PC-9 (cell line): ENCODE measurements at regions not wholly inside any gene's neighbourhood (a gene's known extent, or its start where the extent isn't known, plus 50 kb on each side); places are given as distances from the start of the nearest gene placed in this dataset.
"Not testable (repeated sequence)": the region's sequence is repeated elsewhere in the genome, so short reads cannot be mapped to it uniquely, and the experiment has no call there.

ENCODE experiments used
- BruUV-seq: library from RNA; stranded (reverse); fragments of 400-500 nt; replicated peaks from 2 replicates; lab custom pipeline; 2021; lab: Mats Ljungman, UMichigan
- CTCF ChIA-PET: fragments of 300-600 bp; sonication (Branson Sonifier 250); formaldehyde crosslinking; loops from one replicate; lab custom pipeline; 2022; ENCODE audit warnings: antibody characterized with exemption; lab: Charles Lee
- POLR2A ChIA-PET: fragments of 300-600 bp; sonication (Branson Sonifier 250); formaldehyde crosslinking; loops from one replicate; lab custom pipeline; 2022; ENCODE audit warnings: antibody characterized with exemption; ENCODE audit not compliant: unreplicated experiment; lab: Charles Lee
- DNase-seq, 2 experiments: peaks; one replicate each; pipeline versions ENCODE4 v3.0.0 to v3.0.0-alpha.2; 2015 to 2022; ENCODE audit warnings: mixed read lengths in 1 of 2
- H2AFZ ChIP-seq: fragments of 200-600 bp; sonication (generic); 2 replicates; pipeline ENCODE4 v1.8.1; 2017; ENCODE audit warnings: antibody characterized with exemption
- H3F3A ChIP-seq: fragments of 200-600 bp; sonication (generic); 2 replicates; pipeline ENCODE4 v1.8.1; 2017; ENCODE audit warnings: antibody characterized with exemption, mild to moderate bottlenecking, low read depth; ENCODE audit not compliant: insufficient read depth
- H3K27ac ChIP-seq: fragments of 200-600 bp; sonication (generic); 2 replicates; pipeline ENCODE4 v1.6.1; 2016; ENCODE audit warnings: mixed run types
- H3K27me3 ChIP-seq: fragments of 200-600 bp; sonication (generic); 2 replicates; pipeline ENCODE4 v1.6.1; 2016; ENCODE audit warnings: low read depth, mixed run types; ENCODE audit not compliant: insufficient read depth
- H3K36me3 ChIP-seq: fragments of 200-600 bp; sonication (generic); 2 replicates; pipeline ENCODE4 v1.6.1; 2016; ENCODE audit warnings: low read depth, mixed run types
- H3K4me1 ChIP-seq: fragments of 200-600 bp; sonication (generic); replicated peaks from 2 replicates; pipeline ENCODE4 v1.6.1; 2016; ENCODE audit warnings: mixed run types; ENCODE audit not compliant: insufficient read depth
- H3K4me2 ChIP-seq: fragments of 200-600 bp; sonication (generic); 2 replicates; pipeline ENCODE4 v1.6.1; 2017; ENCODE audit warnings: mixed run types
- H3K4me3 ChIP-seq: fragments of 200-600 bp; sonication (generic); 2 replicates; pipeline ENCODE4 v1.6.1; 2016; ENCODE audit warnings: mixed run types
- H3K79me2 ChIP-seq: fragments of 200-600 bp; sonication (generic); 2 replicates; pipeline ENCODE4 v1.6.1; 2017; ENCODE audit warnings: low read depth, mixed run types
- H3K9me2 ChIP-seq: fragments of 200-600 bp; sonication (generic); 2 replicates; pipeline ENCODE4 v1.8.1; 2017; ENCODE audit warnings: mild to moderate bottlenecking; ENCODE audit not compliant: insufficient read depth
- H3K9me3 ChIP-seq: fragments of 200-600 bp; sonication (generic); 2 replicates; pipeline ENCODE4 v1.8.1; 2016; ENCODE audit warnings: low read depth; ENCODE audit not compliant: insufficient read depth
- H4K20me1 ChIP-seq: fragments of 200-600 bp; sonication (generic); 2 replicates; pipeline ENCODE4 v1.8.1; 2017; ENCODE audit not compliant: insufficient read depth
- EZH2 ChIP-seq: fragments of 200-600 bp; sonication (generic); IDR thresholded peaks from 2 replicates; pipeline ENCODE4 v1.8.0; 2017; ENCODE audit warnings: antibody characterized with exemption, low read depth
- intact Hi-C: fragments of 100-400 bp; cut with micrococcal nuclease; formaldehyde crosslinking; loops from one replicate; pipeline ENCODE4 v1.10.0; 2022; ENCODE audit not compliant: unreplicated experiment
- TF ChIP-seq, protein P1 (sequence below): fragments of 200-600 bp; sonication (generic); conservative IDR thresholded peaks from 2 replicates; pipeline ENCODE4 v1.6.1; 2017; ENCODE audit warnings: mixed run types, antibody characterized with exemption, mild to moderate bottlenecking, moderate library complexity

DNA sequence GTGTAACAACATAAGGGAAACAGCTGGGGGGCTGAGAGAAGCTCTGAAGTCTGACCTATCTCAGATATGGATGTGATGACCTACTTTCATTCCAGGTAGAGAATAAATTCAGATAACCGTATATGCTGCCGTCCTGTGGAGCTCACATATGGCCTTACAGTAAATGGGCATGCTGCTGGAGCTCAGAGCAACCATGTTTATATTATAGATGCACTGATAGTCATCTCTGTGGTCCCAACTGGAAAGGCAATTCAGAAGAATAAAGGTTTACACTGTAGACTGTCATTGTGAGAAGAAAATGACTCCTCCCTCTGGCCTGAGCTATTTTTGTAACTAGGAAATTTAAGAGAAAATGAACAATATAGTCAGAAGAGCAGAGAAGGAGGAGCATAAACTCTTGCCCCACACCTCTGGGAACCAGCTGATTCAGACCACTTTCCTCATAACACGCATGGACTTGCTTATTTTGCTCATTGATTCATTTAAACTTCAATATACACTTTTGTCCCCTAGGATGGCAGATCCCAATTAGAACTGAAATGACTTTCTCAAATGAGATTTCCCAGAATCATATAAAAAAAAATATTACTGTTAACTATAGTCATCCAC lies 69.9 kb upstream of the NXPH1 start:
- no TSS peak for BruUV-seq
- no peaks in the 10 kb centered on the region for H4K20me1 ChIP-seq
- CTCF ChIA-PET: no interaction called here

DNA sequence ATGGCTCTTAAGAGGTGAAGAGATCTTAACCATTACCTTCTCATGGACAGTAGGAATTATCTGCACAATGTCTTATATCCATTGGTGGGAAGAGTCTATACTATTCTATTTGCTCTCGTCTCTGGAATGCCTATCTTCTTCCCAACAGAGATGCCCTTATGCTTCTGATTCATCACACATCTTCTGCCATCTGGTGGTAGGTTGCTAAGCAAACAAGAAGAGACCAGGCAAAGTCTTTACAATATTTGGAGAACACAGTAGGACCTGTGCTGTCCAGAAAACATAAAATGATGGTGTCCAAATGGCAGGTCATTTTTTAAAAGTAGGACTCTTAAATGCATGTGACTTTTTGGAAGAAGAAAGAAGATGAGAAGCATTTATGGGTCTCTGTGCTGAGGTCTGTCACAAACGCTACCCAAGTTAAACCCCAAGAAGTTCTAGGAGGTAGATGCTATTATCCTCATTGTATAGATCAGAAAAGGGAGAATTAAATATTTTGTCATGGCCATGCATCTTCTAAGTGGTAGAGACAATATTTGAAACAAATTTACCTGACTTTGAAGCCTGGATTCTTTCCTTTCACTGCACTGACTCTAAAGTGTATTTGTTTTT lies 67.8 kb upstream of the NXPH1 start:
- Histone ChIP-seq H3K4me1 (peaks cover 10% of the 10 kb centered on the region), H3K27me3 (no peaks in the 10 kb centered on the region), H4K20me1 (no peaks in the 10 kb centered on the region), H3K36me3 (no peaks in the 10 kb centered on the region), H3K9me3 (no peaks in the 10 kb centered on the region), H3K4me3 (no peak overlapping the region), H2AFZ (no peak overlapping the region), H3K79me2 (no peaks in the 10 kb centered on the region), H3K9me2 (no peaks in the 10 kb centered on the region; the same call in 1 of the 2 replicates), H3F3A (no peaks in the 10 kb centered on the region), H3K27ac (no peak overlapping the region), H3K4me2 (no peak overlapping the region)
- no TSS peak for BruUV-seq
- DNase-seq: no peak
- intact Hi-C loops: no loop called here
- no peak for TF ChIP-seq EZH2
- TF ChIP-seq, protein P1, sequence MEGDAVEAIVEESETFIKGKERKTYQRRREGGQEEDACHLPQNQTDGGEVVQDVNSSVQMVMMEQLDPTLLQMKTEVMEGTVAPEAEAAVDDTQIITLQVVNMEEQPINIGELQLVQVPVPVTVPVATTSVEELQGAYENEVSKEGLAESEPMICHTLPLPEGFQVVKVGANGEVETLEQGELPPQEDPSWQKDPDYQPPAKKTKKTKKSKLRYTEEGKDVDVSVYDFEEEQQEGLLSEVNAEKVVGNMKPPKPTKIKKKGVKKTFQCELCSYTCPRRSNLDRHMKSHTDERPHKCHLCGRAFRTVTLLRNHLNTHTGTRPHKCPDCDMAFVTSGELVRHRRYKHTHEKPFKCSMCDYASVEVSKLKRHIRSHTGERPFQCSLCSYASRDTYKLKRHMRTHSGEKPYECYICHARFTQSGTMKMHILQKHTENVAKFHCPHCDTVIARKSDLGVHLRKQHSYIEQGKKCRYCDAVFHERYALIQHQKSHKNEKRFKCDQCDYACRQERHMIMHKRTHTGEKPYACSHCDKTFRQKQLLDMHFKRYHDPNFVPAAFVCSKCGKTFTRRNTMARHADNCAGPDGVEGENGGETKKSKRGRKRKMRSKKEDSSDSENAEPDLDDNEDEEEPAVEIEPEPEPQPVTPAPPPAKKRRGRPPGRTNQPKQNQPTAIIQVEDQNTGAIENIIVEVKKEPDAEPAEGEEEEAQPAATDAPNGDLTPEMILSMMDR: peak; percentile 69
- ChIA-PET CTCF (no interaction called here), POLR2A (no interaction called here)

More for the DNA sequence above, 69.9 kb upstream of the NXPH1 start:
- Histone ChIP-seq H3F3A (no peaks in the 10 kb centered on the region), H3K27me3 (no peaks in the 10 kb centered on the region), H3K27ac (no peak overlapping the region), H3K4me3 (no peak overlapping the region), H3K4me2 (no peak overlapping the region), H3K79me2 (no peaks in the 10 kb centered on the region), H3K4me1 (peaks cover 12% of the 10 kb centered on the region), H3K9me2 (no peaks in the 10 kb centered on the region; the same call in 1 of the 2 replicates), H3K36me3 (no peaks in the 10 kb centered on the region), H2AFZ (no peak overlapping the region), H3K9me3 (no peaks in the 10 kb centered on the region)
- no peak for DNase-seq
- intact Hi-C loops: no loop called here
- TF ChIP-seq, protein P1: no peak
- TF ChIP-seq EZH2: no peak
- POLR2A ChIA-PET: no interaction called here

DNA sequence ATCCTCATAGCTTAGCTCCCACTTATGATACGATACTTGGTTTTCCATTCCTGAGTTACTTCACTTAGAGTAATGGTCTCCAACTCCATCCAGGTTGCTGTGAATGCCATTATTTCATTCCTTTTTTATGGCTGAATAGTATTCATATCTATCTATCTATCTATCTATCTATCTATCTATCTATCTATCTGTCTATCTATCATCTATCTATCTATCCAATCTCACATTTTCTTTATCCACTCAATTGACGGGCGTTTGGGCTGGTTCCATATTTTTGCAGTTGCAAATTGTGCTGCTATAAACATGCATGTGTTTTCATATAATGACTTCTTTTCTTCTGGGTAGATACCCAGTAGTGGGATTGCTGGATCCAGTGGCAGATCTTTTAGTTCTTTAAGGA lies 65.4 kb upstream of the NXPH1 start:
- CTCF ChIA-PET, H3K27ac ChIP-seq, POLR2A ChIA-PET, H3K27me3 ChIP-seq, BruUV-seq, H3K4me3 ChIP-seq, H2AFZ ChIP-seq, intact Hi-C loops, H3K4me2 ChIP-seq, DNase-seq, H3K9me3 ChIP-seq, H3K36me3 ChIP-seq, H3K4me1 ChIP-seq, H4K20me1 ChIP-seq, H3K79me2 ChIP-seq, H3K9me2 ChIP-seq, H3F3A ChIP-seq: not testable (repeated sequence)
